Mesothelial cell of epicardium (in vitro differentiated cells): ENCODE measurements at regions not wholly inside any gene's neighbourhood (a gene's known extent, or its start where the extent isn't known, plus 50 kb on each side); places are given as distances from the start of the nearest gene placed in this dataset.

Experiments used
- DNase-seq, 2 experiments: peaks; one replicate each; pipeline ENCODE4 v3.0.0; 2021; ENCODE audit warnings: low spot score in 2 of 2; ENCODE audit not compliant: unreplicated experiment in 2 of 2
- H3K27ac Mint-ChIP-seq: 2 replicates; pipeline ENCODE4 v1.8.0; 2021; ENCODE audit warnings: mixed read lengths
- H3K27me3 Mint-ChIP-seq: 2 replicates; pipeline ENCODE4 v1.8.0; 2021; ENCODE audit warnings: low read depth, mixed read lengths
- H3K36me3 Mint-ChIP-seq: 2 replicates; pipeline ENCODE4 v1.8.0; 2021; ENCODE audit warnings: mixed read lengths
- H3K4me1 Mint-ChIP-seq: 2 replicates; pipeline ENCODE4 v1.8.0; 2021; ENCODE audit warnings: mixed read lengths
- H3K4me3 Mint-ChIP-seq: 2 replicates; pipeline ENCODE4 v1.8.0; 2021; ENCODE audit warnings: mild to moderate bottlenecking, moderate library complexity, mixed read lengths
- H3K9me3 Mint-ChIP-seq: 2 replicates; pipeline ENCODE4 v1.8.0; 2021; ENCODE audit warnings: mixed read lengths
- TF ChIP-seq, protein P1 (sequence below): fragments of 200-600 bp; sonication (generic); IDR thresholded peaks from one replicate; pipeline ENCODE4 v1.5.0; 2021; ENCODE audit warnings: antibody characterized with exemption; ENCODE audit not compliant: unreplicated experiment

DNA sequence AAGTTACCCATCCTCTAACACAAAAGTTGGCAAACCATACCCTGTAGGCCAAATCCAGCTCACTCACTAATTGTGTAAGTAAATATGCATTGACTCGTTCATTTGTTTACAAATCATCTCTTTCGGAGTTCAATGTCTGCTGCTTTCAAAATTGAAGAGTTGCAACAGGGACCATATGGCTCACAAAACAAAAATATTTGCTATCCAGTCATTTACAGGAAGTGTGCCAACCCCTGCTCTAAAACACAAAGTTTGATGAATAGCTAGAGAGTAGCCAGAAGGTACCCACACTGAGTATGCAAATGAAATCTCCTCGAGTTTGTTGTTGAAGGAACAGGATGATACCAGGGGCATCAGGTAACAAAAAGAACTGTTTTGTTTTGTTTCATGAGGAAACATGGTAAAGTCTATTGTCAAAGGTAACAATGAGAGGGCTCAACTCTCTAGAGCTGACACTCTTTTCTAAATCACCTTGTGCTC, 236.2 kb upstream of the THBS1 start:
- Mint-ChIP-seq H3K4me3 (no peak overlapping the region), H3K27ac (no peak overlapping the region), H3K36me3 (peaks cover 1% of the 10 kb centered on the region), H3K4me1 (peaks cover 9% of the 10 kb centered on the region), H3K27me3 (no peaks in the 10 kb centered on the region), H3K9me3 (peaks cover 9% of the 10 kb centered on the region)
- TF ChIP-seq, protein P1, sequence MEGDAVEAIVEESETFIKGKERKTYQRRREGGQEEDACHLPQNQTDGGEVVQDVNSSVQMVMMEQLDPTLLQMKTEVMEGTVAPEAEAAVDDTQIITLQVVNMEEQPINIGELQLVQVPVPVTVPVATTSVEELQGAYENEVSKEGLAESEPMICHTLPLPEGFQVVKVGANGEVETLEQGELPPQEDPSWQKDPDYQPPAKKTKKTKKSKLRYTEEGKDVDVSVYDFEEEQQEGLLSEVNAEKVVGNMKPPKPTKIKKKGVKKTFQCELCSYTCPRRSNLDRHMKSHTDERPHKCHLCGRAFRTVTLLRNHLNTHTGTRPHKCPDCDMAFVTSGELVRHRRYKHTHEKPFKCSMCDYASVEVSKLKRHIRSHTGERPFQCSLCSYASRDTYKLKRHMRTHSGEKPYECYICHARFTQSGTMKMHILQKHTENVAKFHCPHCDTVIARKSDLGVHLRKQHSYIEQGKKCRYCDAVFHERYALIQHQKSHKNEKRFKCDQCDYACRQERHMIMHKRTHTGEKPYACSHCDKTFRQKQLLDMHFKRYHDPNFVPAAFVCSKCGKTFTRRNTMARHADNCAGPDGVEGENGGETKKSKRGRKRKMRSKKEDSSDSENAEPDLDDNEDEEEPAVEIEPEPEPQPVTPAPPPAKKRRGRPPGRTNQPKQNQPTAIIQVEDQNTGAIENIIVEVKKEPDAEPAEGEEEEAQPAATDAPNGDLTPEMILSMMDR = no peak
- no peak for DNase-seq

DNA sequence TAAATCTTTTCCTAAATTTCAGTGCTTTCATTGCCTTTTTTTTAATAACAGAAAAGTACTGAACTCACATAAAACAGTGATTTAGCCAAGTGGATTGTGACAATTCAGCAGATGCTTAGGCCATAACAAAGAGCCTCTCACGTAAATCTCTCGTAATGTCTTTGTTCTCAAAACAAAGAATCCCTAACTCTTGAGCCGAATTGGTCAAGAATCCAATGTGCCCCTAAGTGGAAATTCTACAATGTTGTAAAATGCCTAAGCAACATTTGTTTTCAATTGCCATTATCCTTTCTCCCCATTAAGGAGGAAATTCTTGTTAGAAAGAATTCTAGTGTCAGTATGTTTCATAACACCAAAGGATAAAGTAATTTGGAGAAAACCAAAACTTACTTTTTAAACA, 235.7 kb upstream of the THBS1 start:
- Mint-ChIP-seq H3K4me3 (no peak overlapping the region), H3K27me3 (no peaks in the 10 kb centered on the region), H3K4me1 (peaks cover 6% of the 10 kb centered on the region), H3K27ac (no peak overlapping the region), H3K36me3 (peaks cover 1% of the 10 kb centered on the region), H3K9me3 (peaks cover 9% of the 10 kb centered on the region)
- TF ChIP-seq, protein P1 = no peak
- no peak for DNase-seq

DNA sequence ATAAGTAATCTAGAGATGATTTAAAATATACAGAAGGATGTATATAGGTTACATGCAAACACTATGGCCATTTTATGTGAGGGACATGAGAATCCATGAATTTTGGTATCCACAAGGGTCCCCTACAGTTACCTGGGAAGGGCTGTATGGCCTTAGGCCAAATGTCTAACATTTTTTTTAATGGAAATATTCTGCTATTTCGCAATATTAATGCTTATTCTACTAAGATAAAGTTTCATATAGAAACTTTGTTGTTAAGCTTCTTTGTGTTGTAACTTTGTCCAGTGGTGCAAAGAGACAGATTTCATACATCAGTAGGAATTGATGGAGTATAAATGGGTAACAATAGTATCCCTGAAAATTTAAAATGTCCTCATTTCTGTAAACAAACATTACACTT, 233.4 kb upstream of the THBS1 start:
- no peaks in the 10 kb centered on the region for H3K4me1 Mint-ChIP-seq
- peaks cover 9% of the 10 kb centered on the region for H3K9me3 Mint-ChIP-seq
- H3K36me3 Mint-ChIP-seq = peaks cover 1% of the 10 kb centered on the region
- no peak overlapping the region for H3K27ac Mint-ChIP-seq
- no peaks in the 10 kb centered on the region for H3K27me3 Mint-ChIP-seq
- no peak for DNase-seq
- H3K4me3 Mint-ChIP-seq = no peak overlapping the region
- TF ChIP-seq, protein P1 = no peak

DNA sequence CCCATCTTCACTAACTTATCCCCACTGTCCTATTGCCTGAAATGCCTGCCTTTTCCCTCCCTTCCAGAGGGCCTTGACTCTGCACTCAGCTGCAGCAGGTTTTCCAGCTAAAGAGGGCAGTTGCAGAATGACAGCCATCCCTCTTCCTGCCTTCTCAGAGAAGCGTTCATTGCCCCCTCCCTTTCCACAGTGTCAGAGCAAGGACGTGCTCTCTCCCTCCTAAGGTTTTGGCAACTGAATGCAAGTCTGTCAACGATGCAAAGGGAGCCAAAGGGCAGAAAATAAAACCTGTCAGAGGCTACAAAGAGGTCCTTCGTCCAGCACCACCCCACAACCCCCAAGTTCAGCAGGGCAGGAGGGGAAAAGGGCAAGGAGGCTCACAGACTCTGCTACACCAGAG, 230.1 kb upstream of the THBS1 start:
- Mint-ChIP-seq H3K27ac (no peak overlapping the region), H3K27me3 (no peaks in the 10 kb centered on the region), H3K9me3 (no peaks in the 10 kb centered on the region), H3K36me3 (no peaks in the 10 kb centered on the region), H3K4me3 (no peak overlapping the region), H3K4me1 (no peaks in the 10 kb centered on the region)
- TF ChIP-seq, protein P1 = no peak
- no peak for DNase-seq

DNA sequence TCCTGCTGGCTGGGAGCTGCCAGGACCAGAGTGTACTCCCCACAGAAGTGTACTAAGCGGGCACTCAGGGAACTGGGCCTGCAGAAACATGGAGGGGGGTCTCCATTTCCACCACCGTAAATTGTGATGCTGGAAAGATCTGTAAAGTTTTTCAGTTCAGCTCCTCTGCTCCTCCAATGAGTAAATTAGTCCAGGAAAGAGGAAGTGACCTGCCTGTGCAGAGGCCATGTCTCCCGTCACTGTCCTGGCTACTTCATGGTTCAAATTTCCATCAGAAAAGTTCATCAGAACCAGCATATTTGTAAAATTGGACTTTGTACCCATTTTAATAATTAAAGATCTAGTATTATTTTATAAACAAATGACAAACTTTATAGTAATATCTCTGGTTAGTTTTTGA, 226.7 kb upstream of the THBS1 start:
- H3K4me3 Mint-ChIP-seq = no peak overlapping the region
- H3K36me3 Mint-ChIP-seq = no peaks in the 10 kb centered on the region
- H3K27me3 Mint-ChIP-seq = no peaks in the 10 kb centered on the region
- TF ChIP-seq, protein P1 = no peak
- peaks cover 15% of the 10 kb centered on the region for H3K4me1 Mint-ChIP-seq
- no peak for DNase-seq
- no peaks in the 10 kb centered on the region for H3K9me3 Mint-ChIP-seq
- no peak overlapping the region for H3K27ac Mint-ChIP-seq
